NCI-H2196 treated with DMSO at 0.1 percent for 48 hours (cell line): ENCODE measurements at regions not wholly inside any gene's neighbourhood (a gene's known extent, or its start where the extent isn't known, plus 50 kb on each side); places are given as distances from the start of the nearest gene placed in this dataset.
"Not testable (repeated sequence)": the region's sequence is repeated elsewhere in the genome, so short reads cannot be mapped to it uniquely, and the experiment has no call there.

Experiments
- DNase-seq: peaks from one replicate; lab custom pipeline; 2025; ENCODE audit not compliant: unreplicated experiment; lab: John Stamatoyannopoulos, UW

DNA sequence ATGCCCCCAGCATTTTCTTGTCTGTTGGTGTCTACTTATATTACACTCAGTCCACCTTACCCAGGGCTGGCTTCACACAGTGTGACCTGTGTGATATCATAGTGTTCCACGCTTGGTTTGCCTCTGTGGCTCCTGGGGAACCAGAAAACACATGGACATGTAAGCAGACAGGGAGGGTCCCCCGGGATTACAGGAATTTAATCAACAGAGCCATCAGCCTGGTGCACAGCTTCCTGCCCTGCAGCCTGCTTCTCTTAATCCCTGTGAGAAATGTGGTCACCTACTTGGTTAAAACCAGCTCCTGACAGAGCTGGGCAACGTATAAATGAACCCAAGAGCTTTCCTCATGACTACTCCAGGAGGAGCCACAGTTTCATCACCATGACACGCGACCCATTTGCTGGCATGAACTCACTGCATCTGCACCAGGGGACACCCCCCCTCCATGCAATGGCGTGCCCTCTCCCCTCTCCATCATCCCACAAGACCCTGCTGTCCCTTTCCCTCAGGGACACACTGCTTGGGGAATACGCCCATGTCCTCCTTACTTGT is 152.1 kb downstream of the UQCRFS1 start:
- no peak for DNase-seq

DNA sequence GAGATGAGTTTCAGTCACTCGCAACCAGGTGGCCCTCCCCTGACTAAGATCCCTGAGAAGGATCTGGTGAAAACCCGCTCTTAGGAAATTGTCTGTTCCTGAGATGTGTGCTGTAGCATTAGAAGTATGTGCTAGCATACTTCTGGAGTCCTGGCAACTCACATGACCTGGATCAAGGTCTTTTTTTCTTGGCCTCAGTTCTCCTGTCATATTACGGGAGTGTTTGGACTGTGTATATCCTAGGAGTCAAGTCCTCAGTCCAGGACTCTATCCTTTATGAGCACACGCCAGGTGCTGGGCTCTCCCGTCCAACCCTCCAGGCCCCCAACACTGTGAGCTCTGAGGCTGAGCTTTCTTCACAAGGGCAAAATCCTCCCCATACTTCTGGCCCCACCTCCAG is 156.4 kb downstream of the UQCRFS1 start:
- no peak for DNase-seq

DNA sequence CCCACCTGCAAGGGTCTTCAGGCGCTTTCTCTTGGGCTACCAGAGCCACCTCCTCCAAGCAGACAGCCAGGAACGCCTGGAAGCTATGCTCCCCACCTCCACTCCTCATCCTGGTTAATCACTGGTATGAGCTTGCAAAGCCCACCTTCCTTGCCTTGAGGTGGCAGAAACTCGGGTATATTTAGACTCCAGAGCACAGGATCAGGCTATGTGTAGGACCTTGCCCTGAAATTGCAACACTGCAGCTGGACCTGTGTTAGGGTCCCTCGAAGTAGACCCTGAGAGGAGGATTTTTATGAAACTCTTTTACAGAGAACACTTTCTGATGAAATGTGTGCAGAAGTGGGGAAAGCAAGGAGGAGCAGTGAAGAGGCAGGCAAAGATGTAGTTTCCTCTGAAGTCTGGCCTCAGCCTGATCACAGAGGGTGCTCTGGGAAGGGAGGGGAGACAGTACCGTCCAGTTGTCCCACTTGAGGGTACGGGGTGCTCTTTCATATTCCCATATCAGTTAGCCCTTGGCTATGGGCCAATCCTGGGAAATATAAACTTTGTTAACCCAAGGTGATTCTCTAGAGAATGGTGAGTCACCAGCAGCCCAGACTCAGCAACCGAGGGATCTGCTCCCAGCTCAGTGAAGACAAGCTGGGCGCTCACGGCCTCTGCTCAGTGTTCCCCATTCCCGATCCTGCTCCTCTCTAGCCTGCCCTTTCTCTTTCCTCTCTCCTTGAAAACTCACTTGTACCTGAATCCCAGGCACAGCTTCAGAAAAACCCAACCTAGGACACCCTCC is 157.9 kb downstream of the UQCRFS1 start:
- no peak for DNase-seq

DNA sequence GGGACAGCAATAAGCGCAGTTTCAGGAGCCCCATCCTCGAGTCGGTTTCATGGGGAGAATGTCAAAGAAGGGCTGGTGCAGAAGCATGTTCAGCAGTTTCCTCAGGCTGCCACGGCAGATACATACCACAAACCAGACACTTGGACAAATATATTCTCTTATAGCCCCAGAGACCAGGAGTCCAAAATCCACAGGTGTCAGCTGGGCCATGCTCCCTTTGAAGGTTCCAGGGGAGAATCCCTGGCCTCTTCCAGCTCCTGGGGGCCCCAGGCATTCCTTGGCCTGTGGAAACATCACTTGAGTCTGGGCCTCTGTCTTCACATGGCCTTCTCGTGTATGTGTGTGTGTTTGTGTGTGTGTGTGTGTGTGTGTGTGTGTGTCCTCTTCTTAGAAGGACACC is 164.1 kb downstream of the UQCRFS1 start:
- DNase-seq: no peak

DNA sequence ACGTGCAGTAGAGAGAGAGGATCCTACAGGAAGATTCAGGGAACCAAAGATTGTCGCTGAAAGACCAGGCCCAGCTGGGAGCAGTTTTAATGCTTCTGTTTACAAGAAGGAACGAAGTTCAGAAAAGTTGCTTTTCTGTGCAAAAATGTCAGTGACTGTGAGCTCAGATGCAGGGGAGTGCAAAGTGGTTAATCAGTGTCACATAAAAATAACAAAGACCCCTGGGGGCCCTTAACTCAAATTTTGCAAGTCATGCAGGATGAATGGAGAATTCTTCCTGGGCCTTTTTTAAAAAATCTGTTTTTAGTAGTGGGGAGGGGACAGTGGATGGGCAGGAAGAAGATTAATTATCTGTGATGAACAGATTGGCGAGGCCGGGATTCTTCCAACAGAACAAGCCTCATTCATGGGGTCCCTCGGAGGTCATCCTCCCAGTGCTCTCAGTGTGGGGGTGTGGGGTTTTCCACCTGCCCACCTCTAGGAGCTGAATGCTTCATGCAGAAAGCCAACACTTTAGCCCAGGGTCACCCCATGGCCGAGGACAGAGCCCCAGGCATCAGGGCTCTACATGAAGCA is 167.2 kb downstream of the UQCRFS1 start:
- no peak for DNase-seq

DNA sequence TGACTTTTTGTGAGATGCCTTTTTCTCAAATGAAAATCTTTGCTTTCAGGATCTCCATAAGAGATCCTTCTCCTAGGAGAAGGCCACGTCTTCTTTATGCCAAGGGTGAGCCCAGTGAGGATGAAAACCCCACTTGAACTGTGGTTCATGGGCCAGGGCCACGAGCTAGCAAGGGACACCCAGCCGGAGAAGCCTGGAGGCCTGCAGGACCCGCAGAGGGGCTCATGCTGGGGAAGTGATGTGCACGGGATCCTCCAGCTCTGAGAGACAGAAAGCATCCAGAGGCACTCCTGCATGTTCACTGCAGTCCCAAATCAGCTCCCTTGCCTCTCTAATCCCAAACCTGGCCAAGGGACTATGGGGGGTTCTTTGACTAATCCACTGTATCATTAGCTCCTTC is 168.9 kb downstream of the UQCRFS1 start:
- no peak for DNase-seq

DNA sequence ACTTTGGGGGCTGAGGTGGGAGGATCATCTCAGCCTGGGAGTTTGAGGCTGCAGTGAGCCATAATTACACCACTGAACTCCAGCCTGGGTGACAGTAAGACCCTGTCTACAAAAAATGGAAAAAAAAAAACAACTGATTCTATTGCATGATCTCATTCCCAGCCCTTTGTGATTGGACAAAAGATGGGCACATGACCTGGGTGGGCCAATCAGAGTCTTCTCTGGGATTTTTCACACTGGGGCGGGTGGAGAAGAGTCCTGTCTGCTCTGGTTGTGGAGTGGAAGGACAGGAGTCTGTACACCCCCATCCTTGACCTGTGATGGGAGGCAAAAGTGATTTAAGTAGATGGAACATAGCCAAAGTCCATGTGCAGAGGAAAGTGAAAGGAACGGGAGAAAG is 170.5 kb downstream of the UQCRFS1 start:
- DNase-seq: no peak

DNA sequence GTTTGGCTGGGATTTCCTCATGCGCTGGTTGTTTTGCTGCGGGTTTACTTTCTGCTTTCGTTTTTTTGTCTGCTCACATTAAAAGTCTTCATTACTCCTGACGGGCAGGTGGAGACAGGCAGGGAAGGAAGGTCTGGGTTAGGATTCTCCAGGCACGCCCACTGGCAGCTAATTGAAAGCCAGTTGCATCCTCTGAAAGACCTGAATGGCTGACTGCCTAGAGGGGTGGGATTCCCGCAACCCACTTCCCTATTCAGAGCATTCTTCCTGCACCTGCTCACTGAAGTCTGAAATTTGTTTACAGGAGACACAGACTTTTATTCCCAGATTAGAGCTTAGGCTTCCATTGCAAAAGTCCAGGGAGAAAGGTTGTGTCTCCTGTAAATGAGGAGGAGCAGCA is 172.0 kb downstream of the UQCRFS1 start:
- DNase-seq: no peak

DNA sequence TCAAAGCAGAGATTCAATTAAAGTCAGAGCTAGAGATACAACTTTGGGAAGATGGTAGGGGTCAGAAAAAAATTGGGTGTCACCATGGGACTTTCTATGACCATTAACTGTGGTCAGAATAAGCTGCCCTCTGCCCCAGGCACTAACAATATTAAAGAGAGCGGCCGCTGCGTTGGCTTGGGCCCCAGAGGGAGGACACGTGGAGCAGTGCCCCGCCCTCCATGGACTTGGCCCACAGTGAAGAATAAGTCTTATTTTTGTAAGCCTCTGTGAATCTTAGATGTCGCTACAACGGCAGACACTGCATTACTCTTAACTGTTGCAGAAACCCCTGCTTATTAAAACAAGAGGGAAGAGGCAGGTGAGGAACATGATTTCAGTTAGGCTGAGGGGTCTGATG is 172.7 kb downstream of the UQCRFS1 start:
- no peak for DNase-seq

DNA sequence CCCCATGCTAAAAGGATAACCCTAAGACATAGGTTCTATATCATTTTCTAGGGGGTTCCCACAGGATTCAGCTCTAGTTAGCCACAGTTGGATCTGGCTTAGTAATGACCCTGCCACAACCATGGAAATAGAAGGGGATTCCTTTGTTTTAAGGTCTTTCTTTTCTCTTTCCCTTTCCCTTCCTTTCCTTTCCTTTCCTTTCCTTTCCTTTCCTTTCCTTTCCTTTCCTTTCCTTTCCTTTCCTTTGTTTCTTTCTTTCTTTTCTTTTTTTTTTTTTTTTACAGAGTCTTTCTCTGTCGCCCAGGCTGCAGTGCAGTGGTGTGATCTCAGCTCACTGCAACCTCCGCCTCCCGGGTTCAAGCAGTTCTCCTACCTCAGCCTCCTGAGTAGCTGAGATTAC is 173.9 kb downstream of the UQCRFS1 start:
- DNase-seq: not testable (repeated sequence)

DNA sequence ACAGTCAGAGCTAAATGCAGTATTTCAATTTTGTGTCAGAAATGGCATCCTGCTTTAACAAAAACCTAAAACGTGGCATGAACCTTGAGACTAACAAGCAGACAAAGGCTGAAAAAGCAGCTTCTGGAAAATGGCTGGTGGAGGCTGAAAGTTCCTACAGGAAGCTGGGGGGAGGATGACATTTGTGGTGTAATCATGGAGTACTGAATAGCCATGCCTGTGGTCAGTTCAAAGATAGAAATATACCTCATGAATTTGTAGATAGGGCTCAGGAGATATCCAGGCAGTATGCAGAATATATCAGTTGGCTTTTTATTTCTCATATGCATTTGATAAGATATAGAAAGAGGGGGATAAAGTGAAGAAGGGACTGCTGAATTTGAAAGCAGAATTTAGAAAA is 181.7 kb downstream of the UQCRFS1 start:
- no peak for DNase-seq

DNA sequence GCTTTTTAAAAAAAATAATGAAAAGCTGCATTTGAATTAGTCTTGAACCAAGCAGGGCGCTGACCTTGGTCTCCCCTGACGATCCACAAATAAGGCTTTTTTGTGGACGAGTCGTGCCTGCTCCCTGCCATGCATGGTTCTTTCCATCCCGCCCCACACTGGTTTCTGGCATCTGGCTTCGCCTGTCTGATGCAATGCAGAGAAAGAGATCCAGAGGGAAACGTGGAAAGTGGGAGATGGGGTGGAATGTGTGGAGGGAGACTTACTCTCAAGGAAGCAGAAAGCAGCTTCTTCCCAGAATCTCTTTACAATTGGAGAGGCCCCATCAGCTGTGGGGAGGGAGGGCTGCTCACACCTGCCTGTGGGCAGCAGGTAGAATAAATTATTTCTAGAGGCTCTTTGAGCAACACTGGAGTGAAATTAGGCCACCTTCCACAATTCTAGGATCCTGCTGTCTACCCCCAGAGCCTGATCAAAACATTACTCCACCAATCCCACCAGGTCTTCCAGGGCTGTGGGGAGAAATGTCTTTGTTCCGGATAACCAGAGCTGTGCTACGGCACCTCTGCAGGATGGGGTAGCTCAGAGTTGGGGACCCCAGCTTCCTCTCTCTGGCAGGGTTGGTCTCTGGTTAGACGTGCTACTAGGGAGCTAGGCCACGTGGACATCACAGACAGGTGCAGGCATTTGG is 183.5 kb downstream of the UQCRFS1 start:
- DNase-seq: no peak

DNA sequence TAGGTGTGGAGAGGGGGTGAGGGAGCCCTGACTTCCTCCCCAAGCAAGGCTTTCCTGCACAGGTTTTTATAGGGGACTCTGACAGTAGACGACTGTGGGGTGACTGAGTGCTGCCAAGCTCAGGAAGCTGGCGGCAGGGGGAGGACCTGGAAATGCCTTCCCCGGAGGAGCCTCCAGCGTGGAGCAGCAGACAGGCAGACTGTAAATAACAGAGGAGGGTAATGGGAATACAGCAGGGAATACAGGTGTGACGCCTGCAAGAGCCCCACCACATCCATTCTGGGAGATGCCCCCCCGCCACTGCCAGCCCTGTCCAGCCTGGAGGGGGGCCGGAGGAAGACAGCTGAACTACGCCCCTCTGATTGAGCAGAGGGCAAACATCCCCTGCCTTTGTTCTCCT is 190.4 kb downstream of the UQCRFS1 start:
- no peak for DNase-seq

DNA sequence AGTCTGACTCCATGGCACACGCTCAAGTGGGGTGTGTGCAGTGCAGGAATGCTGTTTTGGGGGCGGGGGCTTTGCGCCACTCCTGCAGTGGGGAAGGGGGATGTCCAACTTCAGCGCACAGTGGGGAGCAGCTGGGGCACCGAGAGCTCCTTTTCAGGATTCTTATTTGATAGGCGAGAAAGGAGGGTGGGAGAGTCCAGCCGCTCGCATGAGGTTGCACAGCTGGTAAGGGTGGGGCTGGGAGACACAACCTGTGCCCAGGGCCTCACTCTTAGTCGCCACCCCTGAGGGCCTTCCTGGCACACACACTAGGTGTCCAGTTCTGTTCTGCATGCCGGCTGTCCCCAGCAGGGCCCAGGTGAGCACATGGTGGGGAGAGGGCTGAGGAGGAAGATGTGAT is 190.8 kb downstream of the UQCRFS1 start:
- DNase-seq: no peak

DNA sequence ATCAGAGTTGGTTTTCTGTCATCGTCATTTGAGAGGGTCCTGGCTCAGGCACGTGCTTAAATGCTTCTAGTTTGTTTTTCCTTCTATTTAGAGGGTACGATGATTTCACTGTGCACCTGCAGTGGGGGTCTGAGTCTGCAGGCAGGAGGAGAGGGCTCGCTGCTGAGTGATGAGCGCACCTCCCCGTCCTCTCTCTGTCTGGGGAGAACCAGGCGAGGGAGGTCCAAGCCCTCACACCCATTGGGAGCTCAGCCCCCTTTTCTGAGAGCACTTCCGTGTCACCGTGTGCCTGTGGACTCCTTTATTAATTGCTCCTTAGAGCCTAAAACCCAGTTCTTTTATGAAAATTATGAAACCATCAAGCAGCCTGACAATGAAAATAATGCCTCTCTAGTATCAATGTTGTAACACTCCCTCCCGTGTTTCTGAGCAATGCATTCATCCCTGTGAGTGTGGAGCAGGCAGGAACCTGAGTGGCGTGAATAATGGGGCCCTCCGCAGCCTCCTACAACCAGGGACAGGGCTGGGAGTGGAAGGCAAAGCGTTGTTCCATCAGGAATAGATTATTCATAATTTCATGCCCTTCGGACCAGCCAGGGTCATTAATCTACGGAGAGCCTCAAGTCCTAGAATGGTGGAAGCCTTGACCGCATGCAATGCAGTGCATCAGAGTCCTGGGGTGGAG is 191.6 kb downstream of the UQCRFS1 start:
- no peak for DNase-seq

DNA sequence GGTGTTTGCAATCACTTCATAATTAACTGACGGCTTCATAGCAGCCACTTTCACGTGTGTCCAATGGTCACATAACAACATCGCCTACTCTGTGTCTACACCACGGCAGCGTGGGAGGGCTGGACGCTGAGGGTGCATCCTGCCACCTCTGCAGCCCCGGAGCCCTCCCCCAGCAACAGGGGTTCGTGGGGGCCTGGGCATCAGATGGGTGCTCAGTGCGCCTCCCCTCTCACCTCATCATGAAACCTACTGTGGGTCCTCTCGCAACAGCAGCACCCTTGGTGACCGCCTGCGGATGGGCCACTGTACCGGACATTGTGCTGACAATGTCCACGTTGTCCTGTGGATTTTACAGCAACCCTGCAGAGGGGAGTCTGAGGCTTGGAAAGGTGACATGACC is 193.5 kb downstream of the UQCRFS1 start:
- DNase-seq: no peak

DNA sequence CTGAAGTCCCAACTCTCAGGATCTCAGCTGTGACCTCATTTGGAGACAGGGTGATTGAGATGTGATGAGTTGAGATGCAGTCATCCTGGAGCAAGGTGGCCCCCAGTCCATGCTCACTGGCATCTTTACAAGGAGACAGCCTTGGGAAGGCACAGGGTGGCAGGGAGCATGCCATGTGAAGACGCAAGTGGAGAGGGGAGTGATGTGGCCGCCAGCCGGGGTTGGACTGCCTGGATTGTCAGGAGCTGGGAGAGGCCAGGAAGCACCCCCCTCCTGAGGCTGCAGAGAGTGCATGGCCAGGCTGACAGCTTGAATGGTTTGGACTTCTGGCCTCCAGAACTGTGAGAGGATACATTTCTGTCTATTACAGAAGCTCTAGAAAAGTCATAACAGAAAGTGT is 194.4 kb downstream of the UQCRFS1 start:
- no peak for DNase-seq

DNA sequence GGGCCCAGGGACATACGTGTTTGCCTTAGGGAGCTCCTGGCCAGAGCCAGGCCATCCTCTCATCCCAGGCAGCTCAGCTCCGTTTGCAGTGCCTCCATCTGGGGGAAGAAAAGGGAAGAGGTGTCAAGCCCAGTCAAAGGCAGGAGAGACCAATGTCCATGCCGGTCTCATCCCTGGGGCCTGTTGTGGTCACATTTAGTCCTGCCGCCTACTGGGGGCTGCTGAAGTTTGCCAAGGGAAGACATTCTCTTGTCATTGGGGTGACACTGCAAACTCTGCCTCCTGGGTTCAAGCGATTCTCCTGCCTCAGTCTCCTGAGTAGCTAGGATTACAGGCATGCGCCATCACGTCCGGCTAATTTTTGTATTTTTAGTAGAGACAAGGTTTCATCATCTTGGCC is 195.2 kb downstream of the UQCRFS1 start:
- no peak for DNase-seq

DNA sequence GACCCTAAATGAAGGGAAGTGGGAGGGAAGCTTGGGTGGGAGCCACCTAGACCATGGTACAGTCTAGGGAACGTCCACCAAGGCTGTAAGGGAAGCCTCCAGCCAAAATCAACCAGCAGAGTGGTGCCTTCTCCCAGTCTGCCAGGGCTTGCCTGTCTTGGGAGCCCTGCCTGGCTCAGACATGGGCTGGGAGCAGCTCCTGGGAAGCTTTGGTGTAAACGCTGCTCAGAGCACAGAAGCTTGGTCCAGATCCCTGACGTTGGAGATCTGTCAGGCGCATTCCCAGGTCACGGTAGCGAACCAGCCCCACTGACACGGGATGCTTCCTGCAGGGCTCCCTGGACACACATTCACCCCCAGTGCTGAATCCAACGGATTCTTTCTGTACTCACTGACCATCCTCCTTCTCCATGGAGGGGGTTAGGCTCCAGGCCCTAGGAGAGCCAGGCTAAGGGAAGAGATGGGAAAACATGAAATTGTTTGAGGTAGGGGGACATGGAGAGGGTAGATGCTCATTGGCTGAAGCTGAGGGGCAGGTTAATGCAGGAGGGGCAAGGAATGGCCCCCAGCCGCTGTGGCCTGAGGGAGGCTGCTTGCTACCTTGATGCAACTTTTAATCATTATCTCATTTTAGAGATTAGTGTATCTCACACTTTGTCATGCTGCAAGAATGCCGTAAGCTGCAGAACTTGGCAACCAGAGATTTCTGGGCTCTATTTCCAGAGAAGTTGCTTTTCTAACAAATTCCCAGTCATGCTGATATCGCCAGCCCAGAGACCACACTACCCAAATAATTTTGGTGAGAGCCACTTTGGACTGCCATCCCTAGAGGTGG is 195.8 kb downstream of the UQCRFS1 start:
- no peak for DNase-seq

DNA sequence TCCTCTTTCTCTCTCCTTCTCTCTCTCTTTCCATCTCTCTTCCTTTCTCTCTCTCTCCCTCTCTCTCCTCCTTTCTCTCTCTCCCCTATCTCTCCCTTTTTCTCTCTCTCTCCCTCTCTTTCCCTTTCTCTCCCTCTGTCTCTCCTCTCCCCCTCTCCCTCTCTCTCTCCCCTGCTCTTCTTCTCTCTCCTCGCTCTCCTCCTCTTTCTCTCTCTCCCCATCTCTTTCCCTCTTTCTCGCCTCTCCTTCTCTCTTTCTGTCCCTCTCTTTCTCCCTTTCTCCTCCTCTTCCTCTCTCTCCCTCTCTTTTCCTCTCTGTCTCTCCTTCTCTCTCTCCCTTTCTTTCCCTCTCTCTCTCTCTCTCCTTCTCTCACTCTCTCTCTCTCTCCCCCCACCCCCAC is 196.6 kb downstream of the UQCRFS1 start:
- DNase-seq: no peak

DNA sequence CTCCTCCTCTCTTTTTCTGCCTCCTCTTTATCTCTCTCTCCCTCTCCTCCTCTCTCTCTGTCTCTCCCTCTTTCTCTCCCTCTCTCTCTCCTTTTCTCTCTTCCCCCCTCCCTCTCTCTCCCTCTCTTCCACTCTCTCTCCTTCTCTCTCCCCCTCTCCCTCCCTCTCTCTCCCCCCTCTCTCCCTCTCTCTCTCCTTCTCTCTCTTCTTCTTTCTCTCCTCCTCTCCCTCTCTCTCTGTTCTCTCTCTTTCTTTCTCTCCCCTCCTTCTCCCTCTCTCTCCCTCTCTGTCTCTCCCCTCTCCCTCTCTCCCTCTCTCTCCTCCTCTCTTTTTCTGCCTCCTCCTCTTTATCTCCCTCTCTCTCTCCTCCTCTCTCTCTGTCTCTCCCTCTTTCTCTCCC is 197.4 kb downstream of the UQCRFS1 start:
- DNase-seq: no peak
